IPS-NIHi11 (cell line): ENCODE measurements at regions not wholly inside any gene's neighbourhood (a gene's known extent, or its start where the extent isn't known, plus 50 kb on each side); places are given as distances from the start of the nearest gene placed in this dataset.
"Not testable (repeated sequence)": the region's sequence is repeated elsewhere in the genome, so short reads cannot be mapped to it uniquely, and the experiment has no call there.

Experiments
- DNase-seq: peaks from one replicate; pipeline ENCODE4 v3.0.0; 2012; ENCODE audit warnings: mixed read lengths, low spot score

DNA sequence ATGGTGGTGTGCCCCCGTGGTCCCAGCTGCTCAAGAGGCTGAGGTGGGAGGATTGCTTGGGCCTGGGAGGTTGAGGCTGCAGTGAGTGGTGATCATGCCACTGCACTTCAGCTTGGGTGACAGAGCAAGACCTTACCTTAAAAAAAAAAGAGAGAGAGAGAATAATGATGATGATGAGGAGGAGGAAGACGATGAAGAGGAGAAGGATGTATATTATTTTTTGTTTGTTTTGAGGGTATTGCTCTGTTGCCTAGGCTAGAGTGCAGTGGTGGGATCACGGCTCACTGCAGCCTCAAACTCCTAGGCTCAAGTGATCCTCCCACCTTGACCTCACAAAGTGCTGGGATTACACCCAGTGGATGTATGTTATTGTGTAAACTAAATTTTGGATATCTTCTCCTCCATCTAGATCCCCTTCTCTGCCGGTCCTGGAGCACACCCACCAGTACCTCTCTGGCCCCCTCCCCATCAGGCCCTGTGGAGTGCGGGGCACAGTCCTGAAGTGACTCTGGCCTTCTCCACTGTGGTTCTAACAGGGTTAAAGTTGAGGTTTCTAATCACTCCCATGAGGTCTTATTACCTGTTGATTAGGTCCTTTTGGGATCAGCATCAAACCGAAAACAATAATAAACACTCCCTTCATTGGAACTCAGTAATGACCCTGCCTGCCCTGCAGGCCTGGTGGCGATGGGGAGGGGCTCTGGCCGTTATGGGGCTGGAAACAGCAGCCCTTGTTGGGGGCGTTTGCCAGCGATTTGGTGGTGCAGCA lies 60.5 kb upstream of the ZFHX3 start:
- DNase-seq = no peak

DNA sequence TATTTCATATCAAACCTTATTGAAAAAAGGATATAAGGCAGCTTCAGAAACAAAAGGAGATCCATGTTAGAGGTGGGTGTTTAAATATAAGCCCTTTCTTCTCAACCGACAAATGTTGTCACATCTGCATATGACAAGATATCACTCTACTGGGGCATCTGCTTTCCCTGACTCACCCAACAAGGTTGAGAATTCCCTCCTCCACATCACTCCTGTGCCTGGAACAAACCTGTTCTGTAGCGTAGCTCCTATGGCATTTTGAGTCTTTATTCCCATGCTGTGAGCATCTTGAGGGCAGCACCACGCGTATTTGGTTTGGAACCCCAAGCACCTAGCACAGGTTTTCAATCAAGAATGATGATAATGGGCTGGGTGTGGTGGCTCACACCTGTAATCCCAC lies 59.4 kb upstream of the ZFHX3 start:
- no peak for DNase-seq

DNA sequence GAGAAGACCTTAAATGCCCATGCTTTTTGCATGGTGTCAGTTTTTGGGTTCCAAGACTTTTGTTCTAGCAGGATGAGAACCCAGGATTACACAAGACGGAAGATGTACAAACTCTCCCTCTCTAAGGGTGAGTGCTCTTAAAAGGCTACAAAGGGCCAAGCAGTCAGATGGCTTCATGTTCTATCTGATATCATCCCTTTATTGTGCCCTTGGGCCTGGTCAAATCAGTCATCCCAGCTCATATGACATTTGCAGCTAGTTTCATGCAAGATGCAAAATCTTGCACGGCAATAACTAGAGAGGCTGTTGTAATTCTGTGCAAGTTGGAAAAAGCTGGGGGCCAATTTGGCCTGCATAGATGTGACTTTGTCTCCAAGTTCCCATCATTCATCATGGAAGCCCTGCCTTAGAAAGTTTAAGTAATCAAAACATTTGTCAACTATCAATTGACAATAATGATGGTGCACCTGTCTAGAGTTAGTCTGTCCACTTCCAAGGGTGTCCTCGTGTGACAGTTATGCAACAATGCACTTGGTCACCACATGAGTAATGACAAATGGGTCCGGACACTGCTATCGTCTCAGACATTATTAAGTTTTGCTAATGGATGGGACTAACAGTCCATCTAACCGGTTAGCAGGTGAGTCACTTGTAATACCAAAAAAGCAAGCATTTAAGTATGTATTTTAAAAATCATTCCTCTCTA lies 58.6 kb upstream of the ZFHX3 start:
- DNase-seq = no peak

DNA sequence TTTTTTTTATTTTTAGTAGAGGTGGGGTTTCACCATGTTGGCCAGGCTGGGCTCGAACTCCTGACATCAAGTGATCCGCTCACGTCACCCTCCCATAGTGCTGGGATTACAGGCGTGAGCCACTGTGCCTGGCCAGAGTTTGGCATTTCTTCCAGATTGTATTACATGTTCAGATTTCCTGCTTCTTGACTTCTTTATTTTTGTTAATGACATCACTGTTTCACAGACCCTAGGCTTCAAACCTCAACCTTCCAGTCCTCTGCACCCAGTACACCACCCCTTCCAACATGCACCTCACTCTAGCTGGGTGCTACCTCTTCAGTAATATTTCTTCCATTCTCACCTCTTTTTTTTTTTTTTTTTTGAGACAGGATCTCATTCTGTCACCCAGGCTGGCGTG lies 53.6 kb upstream of the ZFHX3 start:
- no peak for DNase-seq

DNA sequence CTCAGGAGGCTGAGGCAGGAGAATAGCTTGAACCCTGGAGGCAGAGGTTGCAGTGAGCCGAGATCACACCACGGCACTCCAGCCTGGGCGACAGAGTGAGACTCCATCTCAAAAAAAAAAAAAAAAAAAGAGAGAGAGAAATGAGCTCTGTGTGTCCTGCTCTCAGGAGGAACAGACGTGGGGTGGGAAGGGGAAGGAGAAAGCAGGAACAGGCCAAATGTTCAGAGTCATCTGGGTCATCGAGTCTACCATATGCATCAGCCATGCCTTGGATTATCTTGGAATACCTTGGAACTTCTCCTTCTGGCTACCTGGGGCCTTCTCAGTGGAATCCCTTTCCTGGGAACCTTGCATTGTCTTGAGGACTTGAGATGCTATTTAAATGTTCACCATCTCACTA lies 51.7 kb upstream of the ZFHX3 start:
- not testable (repeated sequence) for DNase-seq
